ENCODE measurements at regions not wholly inside any gene's neighbourhood (a gene's known extent, or its start where the extent isn't known, plus 50 kb on each side); places are given as distances from the start of the nearest gene placed in this dataset.
"Not testable (repeated sequence)": the region's sequence is repeated elsewhere in the genome, so short reads cannot be mapped to it uniquely, and the experiment has no call there.

DNA sequence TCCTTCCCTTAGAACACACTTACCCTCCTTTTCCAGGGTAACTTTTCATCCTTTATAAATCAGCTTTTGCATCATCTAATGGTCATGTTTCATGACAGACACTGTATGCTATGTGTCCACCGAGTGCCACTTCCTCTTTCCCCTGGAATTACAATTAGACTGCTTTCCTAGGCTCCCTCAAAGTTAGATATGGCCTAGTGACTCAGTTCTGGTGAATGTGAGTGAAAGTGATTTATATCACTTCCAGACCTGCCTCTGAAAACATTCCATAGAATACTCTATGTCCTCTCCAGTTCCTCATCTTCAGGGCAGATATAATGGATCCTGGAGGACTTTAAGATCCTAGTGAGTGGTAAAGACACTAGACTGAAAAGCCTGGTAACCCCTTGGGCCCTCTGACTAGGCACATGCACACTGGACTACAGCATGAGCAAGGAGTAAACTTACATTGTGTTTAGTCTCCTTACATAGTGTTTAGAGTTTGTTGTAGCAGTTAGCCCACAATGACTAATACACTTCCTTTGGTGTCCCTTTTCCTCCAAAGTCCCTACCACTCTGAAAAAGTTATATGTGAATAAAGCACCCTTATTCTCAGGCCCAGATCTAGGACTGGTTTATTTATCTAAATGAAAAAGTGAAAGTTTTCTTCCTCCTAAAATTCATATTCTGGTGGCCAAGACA, 59.3 kb downstream of the GPR88 start:
- no peak overlapping the region for H3K4me2 ChIP-seq (ENCODE audit: insufficient read depth, low read length)
- peaks cover 17% of the 10 kb centered on the region for H3K4me1 ChIP-seq (ENCODE audit: insufficient read depth, low read length)
- no peaks in the 10 kb centered on the region for H3K27me3 ChIP-seq (ENCODE audit: insufficient read depth, low read length, poor library complexity)
- TF ChIP-seq, protein P1, sequence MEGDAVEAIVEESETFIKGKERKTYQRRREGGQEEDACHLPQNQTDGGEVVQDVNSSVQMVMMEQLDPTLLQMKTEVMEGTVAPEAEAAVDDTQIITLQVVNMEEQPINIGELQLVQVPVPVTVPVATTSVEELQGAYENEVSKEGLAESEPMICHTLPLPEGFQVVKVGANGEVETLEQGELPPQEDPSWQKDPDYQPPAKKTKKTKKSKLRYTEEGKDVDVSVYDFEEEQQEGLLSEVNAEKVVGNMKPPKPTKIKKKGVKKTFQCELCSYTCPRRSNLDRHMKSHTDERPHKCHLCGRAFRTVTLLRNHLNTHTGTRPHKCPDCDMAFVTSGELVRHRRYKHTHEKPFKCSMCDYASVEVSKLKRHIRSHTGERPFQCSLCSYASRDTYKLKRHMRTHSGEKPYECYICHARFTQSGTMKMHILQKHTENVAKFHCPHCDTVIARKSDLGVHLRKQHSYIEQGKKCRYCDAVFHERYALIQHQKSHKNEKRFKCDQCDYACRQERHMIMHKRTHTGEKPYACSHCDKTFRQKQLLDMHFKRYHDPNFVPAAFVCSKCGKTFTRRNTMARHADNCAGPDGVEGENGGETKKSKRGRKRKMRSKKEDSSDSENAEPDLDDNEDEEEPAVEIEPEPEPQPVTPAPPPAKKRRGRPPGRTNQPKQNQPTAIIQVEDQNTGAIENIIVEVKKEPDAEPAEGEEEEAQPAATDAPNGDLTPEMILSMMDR (IDR thresholded peaks at IDR 0.05; ENCODE audit: borderline replicate concordance, extremely low read depth, low read length, poor library complexity, severe bottlenecking): no peak
- TF ChIP-seq EZH2 (IDR thresholded peaks at IDR 0.05; ENCODE audit: borderline replicate concordance, low read depth, low read length, severe bottlenecking): no peak
- H3K9me3 ChIP-seq (ENCODE audit: insufficient read depth, low read length, severe bottlenecking): no peaks in the 10 kb centered on the region
- DNase-seq: no peak
- no peaks in the 10 kb centered on the region for H3K79me2 ChIP-seq (ENCODE audit: insufficient read depth, low read length)
- H2AFZ ChIP-seq (ENCODE audit: low read depth, low read length): 0 out of 2 replicates have a peak overlapping the region, but pooled peaks have one; percentile 13
- peak overlapping the region; percentile 63 for H3K27ac ChIP-seq (ENCODE audit: low read length)
- H3K36me3 ChIP-seq (ENCODE audit: insufficient read depth, low read length): no peaks in the 10 kb centered on the region
- ATAC-seq (ENCODE audit: insufficient read depth, low read depth): peak; percentile 93
- no peaks in the 10 kb centered on the region; the same call in 1 of the 2 replicates for H4K20me1 ChIP-seq (ENCODE audit: insufficient read depth, low read length)
- H3K9ac ChIP-seq (ENCODE audit: low read depth, low read length): no peak overlapping the region
- H3K4me3 ChIP-seq (ENCODE audit: low read depth in 1 of 2, low read length in 2 of 2): no peak overlapping the region

DNA sequence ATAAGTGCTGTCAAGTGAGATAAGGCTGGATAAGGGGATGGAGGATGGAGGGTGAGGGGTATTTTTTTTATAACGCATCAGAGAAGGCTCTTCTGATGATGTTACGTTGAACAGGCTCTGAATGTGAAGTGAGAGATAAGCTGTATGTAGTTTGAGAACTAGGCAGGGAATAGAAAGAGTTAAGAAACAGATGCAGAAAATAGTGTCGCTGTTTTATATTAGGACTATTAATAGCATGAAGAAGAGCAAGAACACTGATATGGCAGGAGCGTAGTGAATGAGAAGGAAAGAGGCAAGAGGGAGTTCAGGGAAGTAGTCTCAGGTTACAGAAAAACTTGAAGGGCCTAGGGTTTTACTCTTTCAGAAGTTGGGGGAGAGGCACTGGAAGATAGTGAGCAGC, 59.8 kb downstream of the GPR88 start:
- H3K36me3 ChIP-seq (ENCODE audit: insufficient read depth, low read length): no peaks in the 10 kb centered on the region
- TF ChIP-seq, protein P1 (IDR thresholded peaks at IDR 0.05; ENCODE audit: borderline replicate concordance, extremely low read depth, low read length, poor library complexity, severe bottlenecking): no peak
- no peak overlapping the region for H3K4me3 ChIP-seq (ENCODE audit: low read depth in 1 of 2, low read length in 2 of 2)
- H3K27ac ChIP-seq (ENCODE audit: low read length): peak overlapping the region; percentile 63
- DNase-seq (no peak), ATAC-seq (ENCODE audit: insufficient read depth, low read depth) (peak; percentile 54)
- H3K9me3 ChIP-seq (ENCODE audit: insufficient read depth, low read length, severe bottlenecking): no peaks in the 10 kb centered on the region
- H3K9ac ChIP-seq (ENCODE audit: low read depth, low read length): no peak overlapping the region
- peaks cover 17% of the 10 kb centered on the region for H3K4me1 ChIP-seq (ENCODE audit: insufficient read depth, low read length)
- H3K79me2 ChIP-seq (ENCODE audit: insufficient read depth, low read length): no peaks in the 10 kb centered on the region
- H3K27me3 ChIP-seq (ENCODE audit: insufficient read depth, low read length, poor library complexity): no peaks in the 10 kb centered on the region
- 0 out of 2 replicates have a peak overlapping the region, but pooled peaks have one; percentile 13 for H2AFZ ChIP-seq (ENCODE audit: low read depth, low read length)
- no peaks in the 10 kb centered on the region; the same call in 1 of the 2 replicates for H4K20me1 ChIP-seq (ENCODE audit: insufficient read depth, low read length)
- no peak overlapping the region for H3K4me2 ChIP-seq (ENCODE audit: insufficient read depth, low read length)

DNA sequence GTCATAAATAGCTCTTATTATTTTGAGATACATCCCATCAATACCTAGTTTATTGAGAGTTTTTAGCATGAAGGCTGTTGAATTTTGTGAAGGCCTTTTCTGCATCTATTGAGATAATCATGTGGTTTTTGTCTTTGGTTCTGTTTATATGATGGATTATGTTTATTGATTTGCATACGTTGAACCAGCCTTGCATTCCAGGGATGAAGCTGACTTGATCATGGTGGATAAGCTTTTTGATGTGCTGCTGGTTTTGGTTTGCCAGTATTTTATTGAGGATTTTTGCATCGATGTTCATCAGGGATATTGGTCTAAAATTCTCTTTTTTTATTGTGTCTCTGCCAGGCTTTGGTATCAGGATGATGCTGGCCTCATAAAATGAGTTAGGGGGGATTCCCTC, 62.4 kb downstream of the GPR88 start:
- not testable (repeated sequence) for H3K79me2 ChIP-seq (ENCODE audit: insufficient read depth, low read length); H3K36me3 ChIP-seq (ENCODE audit: insufficient read depth, low read length); DNase-seq; ATAC-seq (ENCODE audit: insufficient read depth, low read depth); H3K27me3 ChIP-seq (ENCODE audit: insufficient read depth, low read length, poor library complexity); H3K4me3 ChIP-seq (ENCODE audit: low read depth in 1 of 2, low read length in 2 of 2); H3K4me2 ChIP-seq (ENCODE audit: insufficient read depth, low read length); H2AFZ ChIP-seq (ENCODE audit: low read depth, low read length); H4K20me1 ChIP-seq (ENCODE audit: insufficient read depth, low read length); H3K27ac ChIP-seq (ENCODE audit: low read length); H3K9ac ChIP-seq (ENCODE audit: low read depth, low read length); H3K9me3 ChIP-seq (ENCODE audit: insufficient read depth, low read length, severe bottlenecking)
- H3K4me1 ChIP-seq (ENCODE audit: insufficient read depth, low read length): peaks cover 17% of the 10 kb centered on the region

DNA sequence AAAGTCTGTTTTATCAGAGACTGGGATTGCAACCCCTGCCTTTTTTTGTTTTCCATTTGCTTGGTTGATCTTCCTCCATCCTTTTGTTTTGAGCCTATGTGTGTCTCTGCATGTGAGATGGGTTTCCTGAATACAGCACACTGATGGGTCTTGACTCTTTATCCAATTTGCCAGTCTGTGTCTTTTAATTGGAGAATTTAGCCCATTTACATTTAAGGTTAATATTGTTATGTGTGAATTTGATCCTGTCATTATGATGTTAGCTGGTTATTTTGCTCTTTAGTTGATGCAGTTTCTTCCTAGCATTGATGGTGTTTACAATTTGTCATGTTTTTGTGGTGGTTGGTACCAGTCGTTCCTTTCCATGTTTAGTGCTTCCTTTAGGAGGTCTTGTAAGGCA, 64.1 kb downstream of the GPR88 start:
- not testable (repeated sequence) for H3K4me2 ChIP-seq (ENCODE audit: insufficient read depth, low read length); H3K27me3 ChIP-seq (ENCODE audit: insufficient read depth, low read length, poor library complexity); ATAC-seq (ENCODE audit: insufficient read depth, low read depth); DNase-seq; H3K4me3 ChIP-seq (ENCODE audit: low read depth in 1 of 2, low read length in 2 of 2); H3K9me3 ChIP-seq (ENCODE audit: insufficient read depth, low read length, severe bottlenecking); H3K79me2 ChIP-seq (ENCODE audit: insufficient read depth, low read length); H3K36me3 ChIP-seq (ENCODE audit: insufficient read depth, low read length); H3K27ac ChIP-seq (ENCODE audit: low read length); H4K20me1 ChIP-seq (ENCODE audit: insufficient read depth, low read length); H2AFZ ChIP-seq (ENCODE audit: low read depth, low read length); H3K9ac ChIP-seq (ENCODE audit: low read depth, low read length)
- peaks cover 12% of the 10 kb centered on the region for H3K4me1 ChIP-seq (ENCODE audit: insufficient read depth, low read length)

Measured in DND-41 (cell line).